Transverse colon (tissue), 3 donors: ENCODE measurements at regions not wholly inside any gene's neighbourhood (a gene's known extent, or its start where the extent isn't known, plus 50 kb on each side); places are given as distances from the start of the nearest gene placed in this dataset.

Source experiments
- POLR2A ChIP-seq: fragments of 450-650 bp; IDR thresholded peaks from one replicate; pipeline ENCODE4 v1.6.1; 2016; ENCODE audit warnings: antibody characterized with exemption, mild to moderate bottlenecking, moderate library complexity
- TF ChIP-seq, protein P1 (sequence below), 5 experiments: fragments of 200-600 bp in 3 of 5; fragments of 450-650 bp in 2 of 5; sonication (generic) in 3 of 5; IDR thresholded peaks; 1 replicate in 2 of 5; 2 replicates in 3 of 5; pipeline ENCODE4 v1.5.1; 2016 to 2017; ENCODE audit warnings: antibody characterized with exemption in 5 of 5, inconsistent platforms in 3 of 5, mild to moderate bottlenecking in 2 of 5, moderate library complexity in 1 of 5

DNA sequence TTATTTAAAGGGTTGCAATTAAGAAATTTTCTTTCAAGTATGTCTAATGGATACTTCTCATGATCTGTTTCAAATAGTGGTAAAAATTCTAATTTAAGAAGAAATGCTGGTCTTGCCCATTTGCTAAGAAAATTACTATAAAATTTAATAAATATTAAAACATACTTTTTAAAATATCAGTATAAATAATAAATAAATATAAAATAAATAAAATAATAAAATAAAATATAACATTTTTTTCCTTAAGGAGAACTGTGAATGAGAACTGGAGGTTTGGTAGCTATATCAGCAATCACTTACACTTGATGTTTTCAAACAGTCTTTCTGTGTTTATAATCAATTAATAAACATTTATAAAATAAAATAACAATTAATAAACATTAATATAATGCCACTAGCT lies 266.1 kb downstream of the HGF start:
- TF ChIP-seq, protein P1, sequence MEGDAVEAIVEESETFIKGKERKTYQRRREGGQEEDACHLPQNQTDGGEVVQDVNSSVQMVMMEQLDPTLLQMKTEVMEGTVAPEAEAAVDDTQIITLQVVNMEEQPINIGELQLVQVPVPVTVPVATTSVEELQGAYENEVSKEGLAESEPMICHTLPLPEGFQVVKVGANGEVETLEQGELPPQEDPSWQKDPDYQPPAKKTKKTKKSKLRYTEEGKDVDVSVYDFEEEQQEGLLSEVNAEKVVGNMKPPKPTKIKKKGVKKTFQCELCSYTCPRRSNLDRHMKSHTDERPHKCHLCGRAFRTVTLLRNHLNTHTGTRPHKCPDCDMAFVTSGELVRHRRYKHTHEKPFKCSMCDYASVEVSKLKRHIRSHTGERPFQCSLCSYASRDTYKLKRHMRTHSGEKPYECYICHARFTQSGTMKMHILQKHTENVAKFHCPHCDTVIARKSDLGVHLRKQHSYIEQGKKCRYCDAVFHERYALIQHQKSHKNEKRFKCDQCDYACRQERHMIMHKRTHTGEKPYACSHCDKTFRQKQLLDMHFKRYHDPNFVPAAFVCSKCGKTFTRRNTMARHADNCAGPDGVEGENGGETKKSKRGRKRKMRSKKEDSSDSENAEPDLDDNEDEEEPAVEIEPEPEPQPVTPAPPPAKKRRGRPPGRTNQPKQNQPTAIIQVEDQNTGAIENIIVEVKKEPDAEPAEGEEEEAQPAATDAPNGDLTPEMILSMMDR (IDR thresholded peaks at IDR 0.05): no peak
- TF ChIP-seq POLR2A: no peak
